Loucy (cell line): ENCODE measurements at regions not wholly inside any gene's neighbourhood (a gene's known extent, or its start where the extent isn't known, plus 50 kb on each side); places are given as distances from the start of the nearest gene placed in this dataset.

Experiments used
- H2AFZ ChIP-seq: fragments of 200-600 bp; sonication (generic); 2 replicates; pipeline ENCODE4 v1.6.0; 2016; ENCODE audit warnings: antibody characterized with exemption, mild to moderate bottlenecking, low read length, moderate library complexity
- H3F3A ChIP-seq: fragments of 200-600 bp; 2 replicates; pipeline ENCODE4 v1.6.0; 2016; ENCODE audit warnings: antibody characterized with exemption, low read depth, mild to moderate bottlenecking
- H3K27me3 ChIP-seq: fragments of 200-600 bp; sonication (generic); 2 replicates; pipeline ENCODE4 v1.6.1; 2014; ENCODE audit warnings: low read length, mild to moderate bottlenecking; ENCODE audit not compliant: insufficient read depth, poor library complexity, severe bottlenecking
- H3K36me3 ChIP-seq: fragments of 200-600 bp; sonication (generic); 2 replicates; pipeline ENCODE4 v1.6.1; 2016; ENCODE audit warnings: low read length; ENCODE audit not compliant: insufficient read depth
- H3K4me1 ChIP-seq: fragments of 200-600 bp; sonication (generic); 2 replicates; pipeline ENCODE4 v1.5.1; 2014; ENCODE audit warnings: low read length, mild to moderate bottlenecking; ENCODE audit not compliant: insufficient read depth, poor library complexity, severe bottlenecking
- H3K4me2 ChIP-seq: fragments of 200-600 bp; sonication (generic); 2 replicates; pipeline ENCODE4 v1.6.0; 2014; ENCODE audit warnings: antibody characterized with exemption, low read length, low read depth, mild to moderate bottlenecking; ENCODE audit not compliant: poor library complexity, severe bottlenecking
- H3K4me3 ChIP-seq: fragments of 200-600 bp; sonication (generic); 2 replicates; pipeline ENCODE4 v1.5.1; 2014; ENCODE audit warnings: low read length, mild to moderate bottlenecking, mixed read lengths; ENCODE audit not compliant: poor library complexity, severe bottlenecking
- H3K79me2 ChIP-seq: fragments of 200-600 bp; sonication (generic); 2 replicates; pipeline ENCODE4 v1.6.1; 2014; ENCODE audit warnings: low read length; ENCODE audit not compliant: insufficient read depth
- H3K9ac ChIP-seq: fragments of 200-600 bp; sonication (generic); 2 replicates; pipeline ENCODE4 v1.6.0; 2014; ENCODE audit warnings: mild to moderate bottlenecking, low read depth, low read length, moderate library complexity; ENCODE audit not compliant: poor library complexity, severe bottlenecking
- H3K9me2 ChIP-seq: fragments of 200-600 bp; sonication (generic); replicated peaks from 2 replicates; pipeline ENCODE4 v1.6.1; 2016; ENCODE audit warnings: low read depth, low read length, mixed read lengths
- H3K9me3 ChIP-seq: fragments of 200-600 bp; sonication (generic); 2 replicates; pipeline ENCODE4 v1.6.1; 2014; ENCODE audit warnings: mild to moderate bottlenecking, antibody characterized with exemption, low read length, low read depth; ENCODE audit not compliant: insufficient read depth
- H4K20me1 ChIP-seq: fragments of 200-600 bp; sonication (generic); 2 replicates; pipeline ENCODE4 v1.6.0; 2014; ENCODE audit warnings: antibody characterized with exemption, low read length, mild to moderate bottlenecking; ENCODE audit not compliant: insufficient read depth, poor library complexity, severe bottlenecking
- EZH2phosphoT487 ChIP-seq: fragments of 200-600 bp; IDR thresholded peaks from 2 replicates; pipeline ENCODE4 v1.6.1; 2018; ENCODE audit warnings: antibody characterized with exemption, mild to moderate bottlenecking, moderate library complexity, borderline replicate concordance
- TF ChIP-seq, protein P1 (sequence below): fragments of 200-600 bp; sonication (generic); conservative IDR thresholded peaks from 2 replicates; pipeline ENCODE4 v1.5.1; 2014; ENCODE audit warnings: mild to moderate bottlenecking, antibody characterized with exemption, low read length

DNA sequence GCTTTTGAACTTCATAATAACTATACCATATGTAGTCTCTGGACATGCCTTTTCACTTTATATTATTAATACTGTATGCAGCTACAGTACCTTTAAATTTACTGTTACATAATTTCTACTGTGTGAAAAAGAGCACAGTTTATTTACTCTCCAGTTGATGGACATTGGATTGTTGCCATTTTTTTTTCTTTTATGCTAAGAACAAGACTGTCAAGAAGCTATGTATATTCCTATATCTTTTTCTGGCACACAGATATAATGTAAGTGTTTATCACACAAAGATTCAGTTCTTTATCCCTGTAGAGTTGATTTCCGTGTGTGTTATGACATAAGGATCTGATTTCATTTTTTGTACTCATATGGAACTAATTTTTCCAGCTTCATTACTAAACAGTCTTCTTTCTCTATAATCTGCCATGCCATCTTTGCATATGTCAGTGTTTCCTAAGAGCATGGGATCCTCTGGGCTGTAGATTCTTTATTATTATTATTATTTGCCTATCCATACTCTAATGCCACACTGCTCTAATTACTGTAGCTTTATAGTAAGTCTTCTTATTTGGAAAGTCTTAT lies 593.0 kb upstream of the ATP2B1 start:
- H3K4me3 ChIP-seq, result no peak overlapping the region
- H2AFZ ChIP-seq, result no peak overlapping the region
- H4K20me1 ChIP-seq, result no peaks in the 10 kb centered on the region
- no peaks in the 10 kb centered on the region for H3K79me2 ChIP-seq
- H3K9me2 ChIP-seq, result no peaks in the 10 kb centered on the region
- H3K9me3 ChIP-seq, result no peaks in the 10 kb centered on the region
- no peaks in the 10 kb centered on the region for H3K27me3 ChIP-seq
- H3K9ac ChIP-seq, result no peak overlapping the region
- H3K4me1 ChIP-seq, result peaks cover 30% of the 10 kb centered on the region
- H3K4me2 ChIP-seq, result no peak overlapping the region
- H3F3A ChIP-seq, result no peaks in the 10 kb centered on the region
- no peaks in the 10 kb centered on the region for H3K36me3 ChIP-seq
- no peak for TF ChIP-seq EZH2phosphoT487
- TF ChIP-seq, protein P1, sequence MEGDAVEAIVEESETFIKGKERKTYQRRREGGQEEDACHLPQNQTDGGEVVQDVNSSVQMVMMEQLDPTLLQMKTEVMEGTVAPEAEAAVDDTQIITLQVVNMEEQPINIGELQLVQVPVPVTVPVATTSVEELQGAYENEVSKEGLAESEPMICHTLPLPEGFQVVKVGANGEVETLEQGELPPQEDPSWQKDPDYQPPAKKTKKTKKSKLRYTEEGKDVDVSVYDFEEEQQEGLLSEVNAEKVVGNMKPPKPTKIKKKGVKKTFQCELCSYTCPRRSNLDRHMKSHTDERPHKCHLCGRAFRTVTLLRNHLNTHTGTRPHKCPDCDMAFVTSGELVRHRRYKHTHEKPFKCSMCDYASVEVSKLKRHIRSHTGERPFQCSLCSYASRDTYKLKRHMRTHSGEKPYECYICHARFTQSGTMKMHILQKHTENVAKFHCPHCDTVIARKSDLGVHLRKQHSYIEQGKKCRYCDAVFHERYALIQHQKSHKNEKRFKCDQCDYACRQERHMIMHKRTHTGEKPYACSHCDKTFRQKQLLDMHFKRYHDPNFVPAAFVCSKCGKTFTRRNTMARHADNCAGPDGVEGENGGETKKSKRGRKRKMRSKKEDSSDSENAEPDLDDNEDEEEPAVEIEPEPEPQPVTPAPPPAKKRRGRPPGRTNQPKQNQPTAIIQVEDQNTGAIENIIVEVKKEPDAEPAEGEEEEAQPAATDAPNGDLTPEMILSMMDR, result no peak

DNA sequence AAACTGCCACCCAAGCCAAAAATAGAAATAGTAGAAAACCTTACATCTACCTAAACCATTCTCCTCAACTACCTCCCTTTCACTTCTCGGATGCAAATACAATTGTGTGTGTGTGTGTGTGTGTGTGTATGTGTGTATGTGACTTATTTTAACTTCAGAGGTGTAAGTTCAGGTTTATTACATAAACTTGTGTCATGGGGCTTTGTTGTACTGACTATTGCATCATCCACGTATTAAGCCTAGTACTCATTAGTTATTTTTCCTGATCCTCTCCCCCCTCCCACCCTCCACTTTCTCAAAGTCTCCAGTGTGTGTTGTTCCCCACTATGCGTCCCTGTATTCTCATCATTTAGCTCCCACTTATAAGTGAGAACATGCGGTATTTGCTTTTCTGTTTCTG lies 592.5 kb upstream of the ATP2B1 start:
- Histone ChIP-seq H2AFZ (no peak overlapping the region), H3K79me2 (no peaks in the 10 kb centered on the region), H3K9me3 (no peaks in the 10 kb centered on the region), H3F3A (no peaks in the 10 kb centered on the region), H3K9ac (no peak overlapping the region), H3K4me1 (peaks cover 30% of the 10 kb centered on the region), H3K9me2 (no peaks in the 10 kb centered on the region), H3K4me2 (no peak overlapping the region), H3K4me3 (no peak overlapping the region), H4K20me1 (no peaks in the 10 kb centered on the region), H3K36me3 (no peaks in the 10 kb centered on the region), H3K27me3 (no peaks in the 10 kb centered on the region)
- no peak for TF ChIP-seq EZH2phosphoT487
- TF ChIP-seq, protein P1, result no peak

DNA sequence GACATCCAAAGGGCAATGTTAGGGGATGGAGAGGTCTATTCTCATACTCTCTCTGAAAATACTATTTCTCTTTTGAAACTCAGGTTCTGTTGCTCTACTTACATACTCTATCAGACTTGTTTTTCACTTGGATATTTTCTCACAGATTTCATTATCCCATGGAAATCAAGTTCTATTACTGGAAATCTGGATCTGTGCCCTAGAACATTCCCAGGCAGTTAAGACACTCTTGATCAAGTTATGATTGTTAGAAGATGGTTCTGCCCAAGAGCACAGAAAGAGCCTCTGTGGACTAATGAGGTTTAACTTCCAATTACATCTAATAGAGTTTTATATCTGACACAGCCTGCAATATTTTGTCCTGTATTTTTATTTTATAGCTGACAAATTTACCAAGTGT lies 591.0 kb upstream of the ATP2B1 start:
- Histone ChIP-seq H3K9ac (no peak overlapping the region), H3K79me2 (no peaks in the 10 kb centered on the region), H3K4me1 (peaks cover 30% of the 10 kb centered on the region), H2AFZ (no peak overlapping the region), H3K4me2 (peak overlapping the region; percentile 76), H3K36me3 (no peaks in the 10 kb centered on the region), H3F3A (no peaks in the 10 kb centered on the region), H4K20me1 (no peaks in the 10 kb centered on the region), H3K9me2 (no peaks in the 10 kb centered on the region), H3K27me3 (no peaks in the 10 kb centered on the region), H3K9me3 (no peaks in the 10 kb centered on the region), H3K4me3 (peak overlapping the region; percentile 57)
- TF ChIP-seq, protein P1, result no peak
